GM12878 (cell line): ENCODE measurements at regions not wholly inside any gene's neighbourhood (a gene's known extent, or its start where the extent isn't known, plus 50 kb on each side); places are given as distances from the start of the nearest gene placed in this dataset.

Source experiments
- TF ChIP-seq, protein P1 (sequence below): fragments of 450-650 bp; IDR thresholded peaks from 2 replicates; pipeline ENCODE4 v1.6.1; 2014; ENCODE audit warnings: mild to moderate bottlenecking
- TF ChIP-seq, protein P2 (sequence below), 3 experiments: IDR thresholded peaks in 2 of 3; conservative IDR thresholded peaks in 1 of 3; 2 replicates each; pipeline ENCODE4 v1.5.1; 2011; ENCODE audit warnings: low read depth in 3 of 3, low read length in 3 of 3, mild to moderate bottlenecking in 3 of 3, control low read depth in 2 of 3, moderate library complexity in 2 of 3, inconsistent platforms in 1 of 3, mixed read lengths in 1 of 3; ENCODE audit not compliant: control insufficient read depth in 2 of 3, insufficient read depth in 1 of 3; ENCODE audit errors: extremely low read depth in 1 of 3

DNA sequence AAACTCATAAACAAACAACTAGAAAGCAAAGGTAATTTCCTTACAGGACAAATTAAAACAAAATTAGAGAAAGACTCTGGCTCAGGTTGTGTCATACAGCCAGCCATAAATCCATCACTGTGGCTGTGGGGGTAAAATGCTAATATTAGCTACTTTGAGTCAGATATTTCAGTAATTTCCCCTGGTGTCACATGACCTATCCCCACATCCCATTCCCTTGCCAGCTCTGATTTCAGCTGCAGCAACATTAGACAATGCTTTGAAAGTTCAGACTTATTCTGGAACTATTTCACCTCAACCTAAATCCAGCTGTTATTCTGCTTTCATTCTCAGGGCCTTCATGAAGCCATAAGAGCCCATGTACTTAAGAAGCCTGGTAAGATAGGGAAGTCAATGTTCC lies 55.3 kb downstream of the RPL10L start:
- TF ChIP-seq, protein P1, sequence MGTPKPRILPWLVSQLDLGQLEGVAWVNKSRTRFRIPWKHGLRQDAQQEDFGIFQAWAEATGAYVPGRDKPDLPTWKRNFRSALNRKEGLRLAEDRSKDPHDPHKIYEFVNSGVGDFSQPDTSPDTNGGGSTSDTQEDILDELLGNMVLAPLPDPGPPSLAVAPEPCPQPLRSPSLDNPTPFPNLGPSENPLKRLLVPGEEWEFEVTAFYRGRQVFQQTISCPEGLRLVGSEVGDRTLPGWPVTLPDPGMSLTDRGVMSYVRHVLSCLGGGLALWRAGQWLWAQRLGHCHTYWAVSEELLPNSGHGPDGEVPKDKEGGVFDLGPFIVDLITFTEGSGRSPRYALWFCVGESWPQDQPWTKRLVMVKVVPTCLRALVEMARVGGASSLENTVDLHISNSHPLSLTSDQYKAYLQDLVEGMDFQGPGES = no peak
- TF ChIP-seq, protein P2, sequence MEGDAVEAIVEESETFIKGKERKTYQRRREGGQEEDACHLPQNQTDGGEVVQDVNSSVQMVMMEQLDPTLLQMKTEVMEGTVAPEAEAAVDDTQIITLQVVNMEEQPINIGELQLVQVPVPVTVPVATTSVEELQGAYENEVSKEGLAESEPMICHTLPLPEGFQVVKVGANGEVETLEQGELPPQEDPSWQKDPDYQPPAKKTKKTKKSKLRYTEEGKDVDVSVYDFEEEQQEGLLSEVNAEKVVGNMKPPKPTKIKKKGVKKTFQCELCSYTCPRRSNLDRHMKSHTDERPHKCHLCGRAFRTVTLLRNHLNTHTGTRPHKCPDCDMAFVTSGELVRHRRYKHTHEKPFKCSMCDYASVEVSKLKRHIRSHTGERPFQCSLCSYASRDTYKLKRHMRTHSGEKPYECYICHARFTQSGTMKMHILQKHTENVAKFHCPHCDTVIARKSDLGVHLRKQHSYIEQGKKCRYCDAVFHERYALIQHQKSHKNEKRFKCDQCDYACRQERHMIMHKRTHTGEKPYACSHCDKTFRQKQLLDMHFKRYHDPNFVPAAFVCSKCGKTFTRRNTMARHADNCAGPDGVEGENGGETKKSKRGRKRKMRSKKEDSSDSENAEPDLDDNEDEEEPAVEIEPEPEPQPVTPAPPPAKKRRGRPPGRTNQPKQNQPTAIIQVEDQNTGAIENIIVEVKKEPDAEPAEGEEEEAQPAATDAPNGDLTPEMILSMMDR (IDR thresholded peaks at IDR 0.05 in 2 of 3, conservative IDR thresholded peaks at IDR 0.05 in 1 of 3; ENCODE audit: control insufficient read depth in 2 of 3, extremely low read depth in 1 of 3, insufficient read depth in 1 of 3, low read depth in 3 of 3, low read length in 3 of 3) = no peak
